ENCODE measurements at regions not wholly inside any gene's neighbourhood (a gene's known extent, or its start where the extent isn't known, plus 50 kb on each side); places are given as distances from the start of the nearest gene placed in this dataset.

- TF ChIP-seq, protein P1, sequence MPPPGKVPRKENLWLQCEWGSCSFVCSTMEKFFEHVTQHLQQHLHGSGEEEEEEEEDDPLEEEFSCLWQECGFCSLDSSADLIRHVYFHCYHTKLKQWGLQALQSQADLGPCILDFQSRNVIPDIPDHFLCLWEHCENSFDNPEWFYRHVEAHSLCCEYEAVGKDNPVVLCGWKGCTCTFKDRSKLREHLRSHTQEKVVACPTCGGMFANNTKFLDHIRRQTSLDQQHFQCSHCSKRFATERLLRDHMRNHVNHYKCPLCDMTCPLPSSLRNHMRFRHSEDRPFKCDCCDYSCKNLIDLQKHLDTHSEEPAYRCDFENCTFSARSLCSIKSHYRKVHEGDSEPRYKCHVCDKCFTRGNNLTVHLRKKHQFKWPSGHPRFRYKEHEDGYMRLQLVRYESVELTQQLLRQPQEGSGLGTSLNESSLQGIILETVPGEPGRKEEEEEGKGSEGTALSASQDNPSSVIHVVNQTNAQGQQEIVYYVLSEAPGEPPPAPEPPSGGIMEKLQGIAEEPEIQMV (tag; conservative IDR thresholded peaks at IDR 0.05; ENCODE audit: low read depth) = no peak
- TF ChIP-seq ZNF12 (CRISPR knock-in tag; IDR thresholded peaks at IDR 0.05) (no peak), POLR2AphosphoS2 (IDR thresholded peaks at IDR 0.05; ENCODE audit: low read length) (no peak), L3MBTL2 (IDR thresholded peaks at IDR 0.05) (no peak), RAD51 (IDR thresholded peaks at IDR 0.05; ENCODE audit: borderline replicate concordance, low read depth) (no peak), SAP30 (IDR thresholded peaks at IDR 0.05; ENCODE audit: borderline replicate concordance, insufficient read depth, low read depth, low read length, poor library complexity, severe bottlenecking) (no peak), ZNF253 (CRISPR knock-in tag; conservative IDR thresholded peaks at IDR 0.05) (no peak)
Observed at GRCh38 chr16:52872731-52873130, 180.0 kb downstream of the CHD9NB start (continued).

GRCh38 chr16:52871481-52871880 is 181.2 kb downstream of the CHD9NB start:
- H3K27ac ChIP-seq (ENCODE audit: extremely low read depth, low read depth, low read length) = no peak overlapping the region
- intact Hi-C loops (cut with micrococcal nuclease) = no loop called here
- H2AFZ ChIP-seq (ENCODE audit: low read depth, low read length) = no peak overlapping the region
- TF ChIP-seq CHCHD3 (CRISPR knock-in tag; IDR thresholded peaks at IDR 0.05) (no peak), MTA3 (IDR thresholded peaks at IDR 0.05; ENCODE audit: borderline replicate concordance) (no peak), CBFA2T3 (IDR thresholded peaks at IDR 0.05) (no peak), EZH2 (IDR thresholded peaks at IDR 0.05; ENCODE audit: borderline replicate concordance, low read depth, low read length) (no peak)
- TF ChIP-seq, protein P2, sequence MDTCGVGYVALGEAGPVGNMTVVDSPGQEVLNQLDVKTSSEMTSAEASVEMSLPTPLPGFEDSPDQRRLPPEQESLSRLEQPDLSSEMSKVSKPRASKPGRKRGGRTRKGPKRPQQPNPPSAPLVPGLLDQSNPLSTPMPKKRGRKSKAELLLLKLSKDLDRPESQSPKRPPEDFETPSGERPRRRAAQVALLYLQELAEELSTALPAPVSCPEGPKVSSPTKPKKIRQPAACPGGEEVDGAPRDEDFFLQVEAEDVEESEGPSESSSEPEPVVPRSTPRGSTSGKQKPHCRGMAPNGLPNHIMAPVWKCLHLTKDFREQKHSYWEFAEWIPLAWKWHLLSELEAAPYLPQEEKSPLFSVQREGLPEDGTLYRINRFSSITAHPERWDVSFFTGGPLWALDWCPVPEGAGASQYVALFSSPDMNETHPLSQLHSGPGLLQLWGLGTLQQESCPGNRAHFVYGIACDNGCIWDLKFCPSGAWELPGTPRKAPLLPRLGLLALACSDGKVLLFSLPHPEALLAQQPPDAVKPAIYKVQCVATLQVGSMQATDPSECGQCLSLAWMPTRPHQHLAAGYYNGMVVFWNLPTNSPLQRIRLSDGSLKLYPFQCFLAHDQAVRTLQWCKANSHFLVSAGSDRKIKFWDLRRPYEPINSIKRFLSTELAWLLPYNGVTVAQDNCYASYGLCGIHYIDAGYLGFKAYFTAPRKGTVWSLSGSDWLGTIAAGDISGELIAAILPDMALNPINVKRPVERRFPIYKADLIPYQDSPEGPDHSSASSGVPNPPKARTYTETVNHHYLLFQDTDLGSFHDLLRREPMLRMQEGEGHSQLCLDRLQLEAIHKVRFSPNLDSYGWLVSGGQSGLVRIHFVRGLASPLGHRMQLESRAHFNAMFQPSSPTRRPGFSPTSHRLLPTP (IDR thresholded peaks at IDR 0.05; ENCODE audit: borderline replicate concordance, extremely low read depth, insufficient read length) = no peak
- no peak for DNase-seq (ENCODE audit: extremely low read depth in 1 of 4, low spot score in 3 of 4)
- no peak overlapping the region for H3K4me2 ChIP-seq (ENCODE audit: insufficient read depth, low read length)
- ChIA-PET CTCF (ENCODE audit: low intra/inter-chr PET ratio) (no interaction called here), POLR2A (no interaction called here)
- no peaks in the 10 kb centered on the region for H3K79me2 ChIP-seq (ENCODE audit: control insufficient read depth, insufficient read depth, low read length)
- no peaks in the 10 kb centered on the region for H3K9me1 ChIP-seq (ENCODE audit: control insufficient read depth, insufficient read depth, low read length)
- no TSS peak for BruUV-seq (replicated peaks)
- H3K4me1 ChIP-seq (replicated peaks in 1 of 2; ENCODE audit: control insufficient read depth in 2 of 2, insufficient read depth in 2 of 2, low read length in 2 of 2) = no peaks in the 10 kb centered on the region
- no peaks in the 10 kb centered on the region for H3K27me3 ChIP-seq (ENCODE audit: control insufficient read depth in 2 of 2, insufficient read depth in 2 of 2, low read length in 2 of 2)
- in situ Hi-C loops (cut with MboI) = no loop called here
- no peak overlapping the region for H3K9ac ChIP-seq (ENCODE audit: insufficient read depth in 1 of 2, low read depth in 2 of 2, low read length in 2 of 2)
- FAIRE-seq = no peak
- H3K9me3 ChIP-seq (replicated peaks; ENCODE audit: control insufficient read depth, insufficient read depth, low read depth, low read length) = no peaks in the 10 kb centered on the region; the same call in 1 of the 2 replicates
- no peak overlapping the region for H3K4me3 ChIP-seq
- ATAC-seq = no peak
- no peaks in the 10 kb centered on the region for H3K36me3 ChIP-seq (ENCODE audit: control insufficient read depth, insufficient read depth, low read length)
- no peaks in the 10 kb centered on the region for H4K20me1 ChIP-seq (replicated peaks; ENCODE audit: control insufficient read depth, insufficient read depth, low read length)
